HG03378 (cell line): ENCODE measurements at regions not wholly inside any gene's neighbourhood (a gene's known extent, or its start where the extent isn't known, plus 50 kb on each side); places are given as distances from the start of the nearest gene placed in this dataset.
"Not testable (repeated sequence)": the region's sequence is repeated elsewhere in the genome, so short reads cannot be mapped to it uniquely, and the experiment has no call there.

Source experiments
- ATAC-seq: cut with Tn5 transposase; IDR thresholded peaks from one replicate; pipeline ENCODE4 v1.9.1; 2021; ENCODE audit warnings: mild to moderate bottlenecking, moderate library complexity; ENCODE audit not compliant: unreplicated experiment

GRCh38 chr13:63838366-63839110, 2422.9 kb upstream of the PCDH20 start:
- no peak for ATAC-seq

- ATAC-seq: not testable (repeated sequence)
Observed at GRCh38 chr13:63837701-63838100, 2422.1 kb upstream of the PCDH20 start.

- ATAC-seq: not testable (repeated sequence)
Observed at GRCh38 chr13:63829609-63830008, 2414.0 kb upstream of the PCDH20 start.

- ATAC-seq: not testable (repeated sequence)
Observed at GRCh38 chr13:63821785-63822184, 2406.1 kb upstream of the PCDH20 start.

- not testable (repeated sequence) for ATAC-seq
Observed at GRCh38 chr13:63811428-63812004, 2395.9 kb upstream of the PCDH20 start.

- not testable (repeated sequence) for ATAC-seq
Observed at GRCh38 chr13:63791134-63791533, 2375.5 kb upstream of the PCDH20 start.

- ATAC-seq: no peak
Observed at GRCh38 chr13:63774133-63774532, 2358.5 kb upstream of the PCDH20 start.

- ATAC-seq: no peak
Observed at GRCh38 chr13:63773476-63773875, 2357.8 kb upstream of the PCDH20 start.

GRCh38 chr13:63757683-63758082, 2342.0 kb upstream of the PCDH20 start:
- not testable (repeated sequence) for ATAC-seq

GRCh38 chr13:63749857-63750256, 2334.2 kb upstream of the PCDH20 start:
- ATAC-seq: not testable (repeated sequence)

- not testable (repeated sequence) for ATAC-seq
Observed at GRCh38 chr13:63741814-63742101, 2326.1 kb upstream of the PCDH20 start.

- ATAC-seq: no peak
Observed at GRCh38 chr13:63741029-63741813, 2325.6 kb upstream of the PCDH20 start.

GRCh38 chr13:63739112-63739735, 2323.6 kb upstream of the PCDH20 start:
- ATAC-seq: not testable (repeated sequence)

- no peak for ATAC-seq
Observed at GRCh38 chr13:63737418-63737817, 2321.8 kb upstream of the PCDH20 start.

GRCh38 chr13:63731896-63732295, 2316.2 kb upstream of the PCDH20 start:
- ATAC-seq: no peak

- ATAC-seq: not testable (repeated sequence)
Observed at GRCh38 chr13:63712159-63712558, 2296.5 kb upstream of the PCDH20 start.

- ATAC-seq: no peak
Observed at GRCh38 chr13:63706751-63707150, 2291.1 kb upstream of the PCDH20 start.

- no peak for ATAC-seq
Observed at GRCh38 chr13:63704521-63704920, 2288.9 kb upstream of the PCDH20 start.

GRCh38 chr13:63700350-63700749, 2284.7 kb upstream of the PCDH20 start:
- no peak for ATAC-seq

- ATAC-seq: no peak
Observed at GRCh38 chr13:63699948-63700347, 2284.3 kb upstream of the PCDH20 start.

GRCh38 chr13:63696055-63696454, 2280.4 kb upstream of the PCDH20 start:
- ATAC-seq: no peak
